Endothelial cell of umbilical vein (primary cell): ENCODE measurements at regions not wholly inside any gene's neighbourhood (a gene's known extent, or its start where the extent isn't known, plus 50 kb on each side); places are given as distances from the start of the nearest gene placed in this dataset.

Experiments used
- BruUV-seq: library from RNA; stranded (reverse); fragments of 400-500 nt; replicated peaks from 2 replicates; lab custom pipeline; 2021; lab: Mats Ljungman, UMichigan
- CTCF ChIA-PET: fragments of 300-600, 350-600 bp; sonication (Branson Sonifier 250); formaldehyde crosslinking; loops from one replicate; lab custom pipeline; 2021; ENCODE audit warnings: antibody characterized with exemption, inconsistent platforms; lab: Charles Lee
- POLR2A ChIA-PET: fragments of 300-600, 350-600 bp; sonication (Branson Sonifier 250); formaldehyde crosslinking; loops from one replicate; lab custom pipeline; 2021; ENCODE audit warnings: antibody characterized with exemption, inconsistent platforms; lab: Charles Lee
- DNase-seq: peaks from one replicate; pipeline ENCODE4 v3.0.0-alpha.2; 2011; ENCODE audit warnings: low read depth, low spot score
- FAIRE-seq: peaks from 2 replicates; lab custom pipeline; 2011; peaks lifted over from hg19 to GRCh38; lab: Jason Lieb, UNC
- H2AFZ ChIP-seq: 2 replicates; pipeline ENCODE4 v1.6.0; 2012; ENCODE audit warnings: low read depth, low read length, control low read depth, inconsistent platforms
- H3K27ac ChIP-seq: 2 replicates; pipeline ENCODE4 v1.5.1; 2011; ENCODE audit warnings: low read depth, mild to moderate bottlenecking, control low read depth, low read length, moderate library complexity; ENCODE audit not compliant: insufficient read depth
- H3K27me3 ChIP-seq, 2 experiments: 2 replicates each; pipeline versions ENCODE4 v1.6.0 to v1.6.1; 2011; ENCODE audit warnings: low read length in 2 of 2, mixed read lengths in 1 of 2; ENCODE audit not compliant: control insufficient read depth in 2 of 2, insufficient read depth in 2 of 2
- H3K36me3 ChIP-seq, 2 experiments: 2 replicates in 1 of 2; 3 replicates in 1 of 2; pipeline ENCODE4 v1.5.1; 2011; ENCODE audit warnings: low read length in 2 of 2, mild to moderate bottlenecking in 1 of 2, moderate library complexity in 1 of 2; ENCODE audit not compliant: control insufficient read depth in 2 of 2, insufficient read depth in 2 of 2; ENCODE audit errors: extremely low read depth in 1 of 2
- H3K4me1 ChIP-seq: 3 replicates; pipeline ENCODE4 v1.5.1; 2011; ENCODE audit warnings: mild to moderate bottlenecking, low read length; ENCODE audit not compliant: control insufficient read depth, insufficient read depth; ENCODE audit errors: extremely low read depth
- H3K4me2 ChIP-seq: 2 replicates; pipeline ENCODE4 v1.6.1; 2011; ENCODE audit warnings: low read length, control low read depth, mixed read lengths; ENCODE audit not compliant: insufficient read depth
- H3K4me3 ChIP-seq, 3 experiments: fragments of 200-600 bp in 1 of 3; sonication (generic), shearing (Covaris generic) in 1 of 3; replicated peaks in 1 of 3; 2 replicates each; pipeline ENCODE4 v1.5.1; 2011 to 2016; ENCODE audit warnings: control low read depth in 3 of 3, low read length in 3 of 3, mild to moderate bottlenecking in 2 of 3, inconsistent platforms in 1 of 3, low read depth in 1 of 3, moderate library complexity in 1 of 3; ENCODE audit not compliant: insufficient read depth in 1 of 3
- H3K79me2 ChIP-seq: 2 replicates; pipeline ENCODE4 v1.6.0; 2012; ENCODE audit warnings: low read length, inconsistent platforms; ENCODE audit not compliant: control insufficient read depth, insufficient read depth
- H3K9ac ChIP-seq: replicated peaks from 2 replicates; pipeline ENCODE3; 2011; ENCODE audit warnings: low read length, control low read depth; ENCODE audit not compliant: insufficient read depth; ENCODE audit errors: extremely low read depth
- H3K9me1 ChIP-seq: replicated peaks from 3 replicates; pipeline ENCODE4 v1.6.0; 2011; ENCODE audit warnings: mild to moderate bottlenecking, low read length; ENCODE audit not compliant: control insufficient read depth, insufficient read depth; ENCODE audit errors: extremely low read depth
- H3K9me3 ChIP-seq: replicated peaks from 2 replicates; pipeline ENCODE4 v1.5.1; 2012; ENCODE audit warnings: low read length, inconsistent platforms; ENCODE audit not compliant: control insufficient read depth, insufficient read depth
- H4K20me1 ChIP-seq: replicated peaks from 2 replicates; pipeline ENCODE3; 2011; ENCODE audit warnings: mild to moderate bottlenecking, low read length; ENCODE audit not compliant: control insufficient read depth, insufficient read depth; ENCODE audit errors: extremely low read depth
- CTCF ChIP-seq, 2 donors: IDR thresholded peaks; 1 replicate in 1 of 2; 2 replicates in 1 of 2; pipeline ENCODE4 v1.5.1; 2011; ENCODE audit warnings: low read length in 2 of 2, mild to moderate bottlenecking in 2 of 2, moderate library complexity in 2 of 2, control low read depth in 1 of 2, inconsistent platforms in 1 of 2, low read depth in 1 of 2; ENCODE audit not compliant: insufficient read depth in 1 of 2; ENCODE audit errors: extremely low read depth in 1 of 2
- EZH2 ChIP-seq: IDR thresholded peaks from 2 replicates; pipeline ENCODE4 v1.6.1; 2012; ENCODE audit warnings: borderline replicate concordance, low read depth, mild to moderate bottlenecking, moderate library complexity, low read length, inconsistent platforms; ENCODE audit not compliant: severe bottlenecking
- FOS ChIP-seq: IDR thresholded peaks from 2 replicates; pipeline ENCODE4 v1.6.1; 2011; ENCODE audit warnings: mild to moderate bottlenecking, low read length, moderate library complexity, borderline replicate concordance; ENCODE audit not compliant: insufficient read depth
- GATA2 ChIP-seq: IDR thresholded peaks from 2 replicates; pipeline ENCODE4 v1.7.0; 2011; ENCODE audit warnings: low read depth, mild to moderate bottlenecking, moderate library complexity, mixed read lengths, low read length; ENCODE audit not compliant: insufficient read length, insufficient read depth
- JUN ChIP-seq: IDR thresholded peaks from 2 replicates; pipeline ENCODE4 v1.6.1; 2011; ENCODE audit warnings: borderline replicate concordance, low read depth; ENCODE audit not compliant: insufficient read length, insufficient read depth
- MAX ChIP-seq: IDR thresholded peaks from 2 replicates; pipeline ENCODE4 v1.6.1; 2011; ENCODE audit not compliant: insufficient read depth, insufficient read length
- MYC ChIP-seq: IDR thresholded peaks from one replicate; pipeline ENCODE4 v1.6.1; 2011; ENCODE audit warnings: mild to moderate bottlenecking, low read depth, low read length
- POLR2A ChIP-seq: IDR thresholded peaks from 2 replicates; pipeline ENCODE4 v1.6.1; 2012; ENCODE audit warnings: low read depth, mild to moderate bottlenecking, control low read depth, low read length
- POLR2AphosphoS5 ChIP-seq: IDR thresholded peaks from 2 replicates; pipeline ENCODE4 v1.6.1; 2012; ENCODE audit warnings: low read depth, mild to moderate bottlenecking, control low read depth, low read length, moderate library complexity; ENCODE audit not compliant: insufficient read depth
- dilution Hi-C: fragments of 300-500 bp; cut with MboI; formaldehyde crosslinking; loops from one replicate; pipeline ENCODE4 v1.15.0; 2019; ENCODE audit warnings: low sequenced_read_pairs; ENCODE audit not compliant: extremely low pct_ligation_motif_present
- intact Hi-C: fragments of 100-400 bp; cut with micrococcal nuclease; formaldehyde crosslinking; loops from one replicate; pipeline ENCODE4 v1.10.0; 2022

- H2AFZ ChIP-seq = no peak overlapping the region
- CTCF ChIA-PET = no interaction called here
- no peak overlapping the region for H3K4me3 ChIP-seq
- H3K9ac ChIP-seq = no peak overlapping the region
- no peak overlapping the region for H3K4me2 ChIP-seq
- H3K27ac ChIP-seq = no peak overlapping the region
- DNase-seq = no peak
- POLR2A ChIA-PET = no interaction called here
- H3K79me2 ChIP-seq = peaks cover 78% of the 10 kb centered on the region
- H3K9me1 ChIP-seq = no peaks in the 10 kb centered on the region
- intact Hi-C loops (no loop called here), dilution Hi-C loops (no loop called here)
- FAIRE-seq = no peak
- H3K27me3 ChIP-seq = no peaks in the 10 kb centered on the region
- BruUV-seq = no TSS peak
- no peaks in the 10 kb centered on the region for H4K20me1 ChIP-seq
- TF ChIP-seq JUN (no peak), MAX (no peak)
- no peaks in the 10 kb centered on the region for H3K36me3 ChIP-seq
- H3K9me3 ChIP-seq = no peaks in the 10 kb centered on the region
- peaks cover 47% of the 10 kb centered on the region for H3K4me1 ChIP-seq
These were observed 85.9 kb upstream of the PPARA start for GRCh38 chr22:46064228-46064965.

GRCh38 chr22:46064966-46065666, 85.2 kb upstream of the PPARA start:
- no peaks in the 10 kb centered on the region for H4K20me1 ChIP-seq
- POLR2A ChIA-PET = no interaction called here
- H3K27ac ChIP-seq = no peak overlapping the region
- FAIRE-seq (no peak), DNase-seq (no peak)
- peaks cover 50% of the 10 kb centered on the region for H3K4me1 ChIP-seq
- H3K27me3 ChIP-seq = no peaks in the 10 kb centered on the region
- no TSS peak for BruUV-seq
- intact Hi-C loops = no loop called here
- no peaks in the 10 kb centered on the region for H3K9me1 ChIP-seq
- no peaks in the 10 kb centered on the region for H3K9me3 ChIP-seq
- H3K4me2 ChIP-seq = peak overlapping the region; percentile 5
- no peak overlapping the region for H3K9ac ChIP-seq
- CTCF ChIA-PET = no interaction called here
- H3K36me3 ChIP-seq = no peaks in the 10 kb centered on the region
- H2AFZ ChIP-seq = no peak overlapping the region
- dilution Hi-C loops = no loop called here
- no peak overlapping the region for H3K4me3 ChIP-seq
- no peak for TF ChIP-seq POLR2AphosphoS5
- TF ChIP-seq GATA2 = no peak
- TF ChIP-seq MYC = no peak
- TF ChIP-seq CTCF (IDR thresholded peaks at IDR 0.05; ENCODE audit: extremely low read depth in 1 of 2, insufficient read depth in 1 of 2, low read depth in 1 of 2, low read length in 2 of 2) = no peak
- TF ChIP-seq JUN = no peak
- TF ChIP-seq FOS = no peak
- TF ChIP-seq MAX = no peak
- no peak for TF ChIP-seq EZH2
- no peak for TF ChIP-seq POLR2A
- H3K79me2 ChIP-seq = peaks cover 76% of the 10 kb centered on the region
